IMR-90 (cell line): ENCODE measurements at regions not wholly inside any gene's neighbourhood (a gene's known extent, or its start where the extent isn't known, plus 50 kb on each side); places are given as distances from the start of the nearest gene placed in this dataset.

Experiments used
- ATAC-seq: fragments of 200-7000 bp; cut with Tn5 transposase; 2 replicates; pipeline ENCODE4 v1.9.1; 2020; ENCODE audit warnings: low read depth, mild to moderate bottlenecking, moderate library complexity
- BruUV-seq: library from RNA; stranded (reverse); fragments of 400-500 nt; replicated peaks from 2 replicates; lab custom pipeline; 2021; lab: Mats Ljungman, UMichigan
- CTCF ChIA-PET: fragments of 300-600 bp; formaldehyde crosslinking; extraction: SDS; loops from one replicate; lab custom pipeline; 2021; ENCODE audit warnings: antibody characterized with exemption; lab: Yijun Ruan, JAX
- POLR2A ChIA-PET: fragments of 300-600 bp; sonication (Branson Sonifier 250); formaldehyde crosslinking; loops from one replicate; lab custom pipeline; 2022; ENCODE audit warnings: antibody characterized with exemption; ENCODE audit not compliant: unreplicated experiment; lab: Charles Lee
- DNase-seq: peaks from one replicate; pipeline ENCODE4 v3.0.0; 2013
- H2AFZ ChIP-seq: replicated peaks from 2 replicates; pipeline ENCODE3; 2013; ENCODE audit warnings: low read length, mild to moderate bottlenecking; ENCODE audit not compliant: poor library complexity
- H2AK5ac ChIP-seq: 2 replicates; pipeline ENCODE4 v1.6.1; 2013; ENCODE audit warnings: low read depth, low read length, inconsistent platforms
- H2AK9ac ChIP-seq: replicated peaks from 2 replicates; pipeline ENCODE3; 2013; ENCODE audit warnings: mild to moderate bottlenecking, low read depth, low read length, moderate library complexity; ENCODE audit not compliant: poor library complexity
- H2BK120ac ChIP-seq: 2 replicates; pipeline ENCODE4 v1.6.1; 2013; ENCODE audit warnings: low read depth, low read length, inconsistent platforms
- H2BK15ac ChIP-seq: 3 replicates; pipeline ENCODE4 v1.6.1; 2013; ENCODE audit warnings: low read depth, low read length, inconsistent platforms
- H2BK20ac ChIP-seq: 2 replicates; pipeline ENCODE4 v1.6.1; 2013; ENCODE audit warnings: low read depth, mild to moderate bottlenecking, inconsistent platforms, low read length, moderate library complexity
- H2BK5ac ChIP-seq: 2 replicates; pipeline ENCODE4 v1.6.1; 2013; ENCODE audit warnings: mild to moderate bottlenecking, low read depth, low read length, inconsistent platforms; ENCODE audit not compliant: poor library complexity, severe bottlenecking
- H3K14ac ChIP-seq: replicated peaks from 2 replicates; pipeline ENCODE4 v1.6.1; 2013; ENCODE audit warnings: low read depth, low read length, inconsistent platforms
- H3K18ac ChIP-seq: 2 replicates; pipeline ENCODE4 v1.6.1; 2013; ENCODE audit warnings: low read depth, low read length, control low read depth
- H3K23ac ChIP-seq: 2 replicates; pipeline ENCODE4 v1.6.1; 2013; ENCODE audit warnings: low read depth, low read length, inconsistent platforms
- H3K27ac ChIP-seq: 2 replicates; pipeline ENCODE4 v1.5.1; 2013; ENCODE audit warnings: mild to moderate bottlenecking, control low read depth, low read length; ENCODE audit not compliant: insufficient read depth
- H3K27me3 ChIP-seq: 2 replicates; pipeline ENCODE4 v1.6.1; 2013; ENCODE audit warnings: low read length; ENCODE audit not compliant: control insufficient read depth, insufficient read depth
- H3K36me3 ChIP-seq: 2 replicates; pipeline ENCODE4 v1.6.1; 2013; ENCODE audit warnings: low read length, mixed read lengths; ENCODE audit not compliant: control insufficient read depth, insufficient read depth
- H3K4ac ChIP-seq: 2 replicates; pipeline ENCODE4 v1.6.1; 2013; ENCODE audit warnings: low read depth, low read length, inconsistent platforms
- H3K4me1 ChIP-seq: 2 replicates; pipeline ENCODE4 v1.6.1; 2013; ENCODE audit warnings: low read length, mixed read lengths; ENCODE audit not compliant: control insufficient read depth, insufficient read depth
- H3K4me2 ChIP-seq: 2 replicates; pipeline ENCODE4 v1.6.1; 2013; ENCODE audit warnings: low read depth, mild to moderate bottlenecking, control low read depth, low read length, moderate library complexity
- H3K4me3 ChIP-seq: 2 replicates; pipeline ENCODE4 v1.5.1; 2013; ENCODE audit warnings: low read depth, mild to moderate bottlenecking, control low read depth, low read length, moderate library complexity; ENCODE audit not compliant: insufficient read depth
- H3K56ac ChIP-seq: 2 replicates; pipeline ENCODE4 v1.6.1; 2013; ENCODE audit warnings: low read length, inconsistent platforms; ENCODE audit not compliant: insufficient read depth; ENCODE audit errors: extremely low read depth
- H3K79me1 ChIP-seq, 2 experiments: 2 replicates each; pipeline ENCODE4 v1.6.1; 2013; ENCODE audit warnings: low read length in 2 of 2, inconsistent platforms in 1 of 2, low read depth in 1 of 2
- H3K9ac ChIP-seq: 2 replicates; pipeline ENCODE4 v1.6.1; 2013; ENCODE audit warnings: low read depth, low read length, control low read depth
- H3K9me1 ChIP-seq: 2 replicates; pipeline ENCODE4 v1.6.1; 2013; ENCODE audit warnings: low read length, inconsistent platforms; ENCODE audit not compliant: insufficient read depth
- H3K9me3 ChIP-seq: 2 replicates; pipeline ENCODE4 v1.6.1; 2013; ENCODE audit warnings: low read length; ENCODE audit not compliant: control insufficient read depth, insufficient read depth
- H4K20me1 ChIP-seq: 2 replicates; pipeline ENCODE4 v1.6.1; 2013; ENCODE audit warnings: low read length, inconsistent platforms; ENCODE audit not compliant: insufficient read depth
- H4K5ac ChIP-seq: 2 replicates; pipeline ENCODE4 v1.6.1; 2013; ENCODE audit warnings: mild to moderate bottlenecking, low read depth, low read length, control low read depth
- H4K8ac ChIP-seq, 2 experiments: 2 replicates each; pipeline ENCODE4 v1.6.1; 2013; ENCODE audit warnings: low read depth in 2 of 2, low read length in 2 of 2, control low read depth in 1 of 2, inconsistent platforms in 1 of 2
- H4K91ac ChIP-seq: 2 replicates; pipeline ENCODE4 v1.6.1; 2013; ENCODE audit warnings: low read depth, low read length, inconsistent platforms; ENCODE audit not compliant: insufficient read depth
- BHLHE40 ChIP-seq: fragments of 150-350 bp; IDR thresholded peaks from 2 replicates; pipeline ENCODE4 v1.6.1; 2016; ENCODE audit warnings: mild to moderate bottlenecking, low read depth, low read length
- CEBPB ChIP-seq: IDR thresholded peaks from 2 replicates; pipeline ENCODE4 v1.6.1; 2012; ENCODE audit warnings: low read depth, low read length, improper control_type of control experiment
- MXI1 ChIP-seq: IDR thresholded peaks from 2 replicates; pipeline ENCODE4 v1.6.1; 2012; ENCODE audit warnings: low read depth, mild to moderate bottlenecking, low read length, moderate library complexity, borderline replicate concordance
- RAD21 ChIP-seq: IDR thresholded peaks from 2 replicates; pipeline ENCODE4 v1.6.1; 2012; ENCODE audit warnings: low read length, improper control_type of control experiment
- RCOR1 ChIP-seq: IDR thresholded peaks from 2 replicates; pipeline ENCODE4 v1.6.1; 2012; ENCODE audit warnings: mild to moderate bottlenecking, low read length, improper control_type of control experiment; ENCODE audit not compliant: insufficient replicate concordance
- SMC3 ChIP-seq: fragments of 150-350 bp; IDR thresholded peaks from 2 replicates; pipeline ENCODE4 v1.6.1; 2016; ENCODE audit warnings: low read depth, mild to moderate bottlenecking, antibody characterized with exemption, low read length, moderate library complexity
- WGBS, 2 experiments: methylation state at CpG; one replicate each; pipeline versions ENCODE4 v1.1.5 to v1.1.7; 2013; ENCODE audit warnings: missing lambda C conversion rate in 2 of 2; ENCODE audit not compliant: insufficient read length in 1 of 2; ENCODE audit errors: extremely low coverage in 2 of 2; 5-methylcytosine and 5-hydroxymethylcytosine counted together
- dilution Hi-C: fragments of 300-500 bp; cut with HindIII; formaldehyde crosslinking; loops from one replicate; pipeline ENCODE4 v1.14.3; 2018; ENCODE audit warnings: low sequenced_read_pairs; ENCODE audit not compliant: unreplicated experiment
- in situ Hi-C: fragments of 300-500 bp; cut with MboI; formaldehyde crosslinking; loops from 3 replicates; pipeline ENCODE4 v1.14.3; 2019; ENCODE audit warnings: low sequenced_read_pairs, inconsistent platforms, mixed read lengths
- intact Hi-C: fragments of 100-400 bp; cut with micrococcal nuclease; formaldehyde crosslinking; loops from 2 replicates; pipeline ENCODE4 v1.10.0; 2022

DNA sequence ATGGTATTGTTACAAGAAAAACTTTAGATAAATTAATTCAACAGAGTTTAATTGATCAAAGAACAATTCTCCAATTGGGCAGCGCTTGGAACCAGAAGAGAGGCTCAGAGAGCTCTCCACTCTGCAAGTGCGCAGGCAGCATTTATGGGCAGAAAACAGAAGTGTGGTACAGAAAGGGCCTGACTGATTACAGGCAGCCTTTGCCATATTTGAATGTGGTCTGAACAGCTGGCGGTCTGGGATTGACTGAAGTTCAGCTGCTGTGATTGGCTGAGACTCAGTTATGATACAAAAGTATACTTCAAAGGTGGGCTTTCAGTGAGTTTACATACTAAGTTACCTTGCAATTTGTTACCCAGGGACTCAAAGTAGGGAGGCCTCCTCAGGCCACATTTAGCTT, 301.3 kb upstream of the ID2 start:
- Histone ChIP-seq H2BK20ac (no peak overlapping the region), H3K4me1 (no peaks in the 10 kb centered on the region), H3K9ac (no peak overlapping the region), H3K27ac (no peak overlapping the region), H3K27me3 (peaks cover 2% of the 10 kb centered on the region; the same call in 1 of the 2 replicates), H3K4me3 (no peak overlapping the region), H4K91ac (no peak overlapping the region), H4K8ac (no peak overlapping the region), H4K5ac (no peak overlapping the region), H3K4me2 (no peak overlapping the region), H3K4ac (no peak overlapping the region), H2AFZ (no peak overlapping the region), H2BK5ac (no peak overlapping the region), H4K20me1 (no peaks in the 10 kb centered on the region), H2AK9ac (no peak overlapping the region), H2BK120ac (no peak overlapping the region), H3K9me3 (no peaks in the 10 kb centered on the region), H3K79me1 (no peaks in the 10 kb centered on the region), H3K9me1 (no peaks in the 10 kb centered on the region), H3K56ac (no peak overlapping the region), H3K14ac (no peak overlapping the region), H3K36me3 (no peaks in the 10 kb centered on the region), H3K18ac (no peak overlapping the region), H3K23ac (no peak overlapping the region), H2AK5ac (no peak overlapping the region), H2BK15ac (no peak overlapping the region)
- 89% methylated on average over 3 of the region's 3 CpGs; no CpG with 5 or more reads in 1 of the 2 experiments for WGBS, 2 experiments
- ChIA-PET POLR2A (no interaction called here), CTCF (interaction anchor here (0.6 kb wide), 1 partner anchor 20 kb away, joined by 4 read pairs; no protein-coding TSS in a partner anchor)
- intact Hi-C loops (no loop called here), in situ Hi-C loops (no loop called here), dilution Hi-C loops (no loop called here)
- DNase-seq = no peak
- TF ChIP-seq BHLHE40 (no peak), CEBPB (no peak), RAD21 (no peak), RCOR1 (no peak), SMC3 (no peak), MXI1 (no peak)
- ATAC-seq = no peak
- no TSS peak for BruUV-seq
